ENCODE measurements at regions not wholly inside any gene's neighbourhood (a gene's known extent, or its start where the extent isn't known, plus 50 kb on each side); places are given as distances from the start of the nearest gene placed in this dataset.

DNA sequence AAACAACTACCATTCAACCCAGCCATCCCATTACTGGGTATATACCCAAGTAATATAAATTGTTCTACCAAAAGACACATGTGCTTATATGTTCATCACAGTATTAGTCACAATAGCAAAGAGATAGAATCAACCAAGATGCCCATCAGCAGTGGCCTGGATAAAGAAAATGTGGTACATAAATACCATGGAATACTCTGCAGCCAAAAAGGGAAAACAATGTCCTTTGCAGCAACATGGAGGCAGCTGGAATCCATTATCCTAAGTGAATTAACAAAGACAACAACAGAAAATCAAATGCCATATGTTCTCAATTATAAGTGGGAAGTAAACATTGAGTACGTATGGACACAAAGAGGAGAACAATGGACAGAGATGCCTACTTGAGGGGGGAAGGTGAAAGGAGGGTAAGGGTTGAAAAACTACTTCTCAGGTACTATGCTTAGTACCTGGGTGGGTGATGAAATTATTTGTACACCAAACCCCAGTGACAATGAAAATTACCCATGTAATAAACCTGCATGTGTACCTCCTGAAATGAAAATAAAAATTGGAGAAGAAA, 632.1 kb upstream of the AADAT start:
- no peak for DNase-seq (ENCODE audit: low read depth, low spot score)
- no peak for TF ChIP-seq ZNF274 (IDR thresholded peaks at IDR 0.05; ENCODE audit: low read depth, low read length)
- TF ChIP-seq YY1 (IDR thresholded peaks at IDR 0.05; ENCODE audit: insufficient read depth, insufficient read length) = no peak
- TF ChIP-seq SUZ12 (IDR thresholded peaks at IDR 0.05; ENCODE audit: extremely low read depth, insufficient read depth, insufficient read length) = no peak
- no peak overlapping the region for H3K9ac ChIP-seq (ENCODE audit: insufficient read length, low read depth)

DNA sequence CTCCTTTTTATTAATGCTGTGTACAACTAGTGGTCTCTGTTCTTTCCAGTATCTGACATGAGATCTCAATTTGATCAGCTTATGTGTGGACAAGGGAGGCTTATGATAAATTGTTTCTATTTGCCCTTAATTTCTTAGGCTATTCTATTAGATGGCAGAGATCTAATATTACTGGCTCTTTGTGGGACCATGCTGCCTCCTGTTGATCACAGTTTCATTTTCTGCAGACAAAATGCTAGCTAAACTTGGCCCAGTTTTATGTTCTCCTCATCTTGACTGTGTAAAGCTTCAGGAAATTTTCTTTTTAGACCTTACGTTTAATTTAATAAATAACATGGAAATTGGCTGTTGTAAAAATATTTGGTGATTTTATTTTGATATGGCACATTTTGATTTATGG, 627.1 kb upstream of the AADAT start:
- no peak for DNase-seq (ENCODE audit: low read depth, low spot score)
- H3K9me3 ChIP-seq (ENCODE audit: insufficient read depth, low read length) = no peaks in the 10 kb centered on the region
- no peaks in the 10 kb centered on the region for H3K4me1 ChIP-seq (ENCODE audit: insufficient read depth, insufficient read length)
- TF ChIP-seq SUZ12 (IDR thresholded peaks at IDR 0.05; ENCODE audit: extremely low read depth, insufficient read depth, insufficient read length) (no peak), YY1 (IDR thresholded peaks at IDR 0.05; ENCODE audit: insufficient read depth, insufficient read length) (no peak), ZNF274 (IDR thresholded peaks at IDR 0.05; ENCODE audit: low read depth, low read length) (no peak)
- H3K9ac ChIP-seq (ENCODE audit: insufficient read length, low read depth) = no peak overlapping the region
- no peak overlapping the region for H3K4me3 ChIP-seq (ENCODE audit: insufficient read length, low read depth)
- no peaks in the 10 kb centered on the region for H3K27me3 ChIP-seq (ENCODE audit: insufficient read depth, insufficient read length)
- no peaks in the 10 kb centered on the region for H3K36me3 ChIP-seq (ENCODE audit: insufficient read depth, insufficient read length, low read length)

More for the DNA sequence above, 632.1 kb upstream of the AADAT start:
- no peaks in the 10 kb centered on the region for H3K27me3 ChIP-seq (ENCODE audit: insufficient read depth, insufficient read length)
- no peak overlapping the region for H3K4me3 ChIP-seq (ENCODE audit: insufficient read length, low read depth)
- no peaks in the 10 kb centered on the region for H3K9me3 ChIP-seq (ENCODE audit: insufficient read depth, low read length)
- H3K4me1 ChIP-seq (ENCODE audit: insufficient read depth, insufficient read length) = no peaks in the 10 kb centered on the region
- H3K36me3 ChIP-seq (ENCODE audit: insufficient read depth, insufficient read length, low read length) = no peaks in the 10 kb centered on the region

DNA sequence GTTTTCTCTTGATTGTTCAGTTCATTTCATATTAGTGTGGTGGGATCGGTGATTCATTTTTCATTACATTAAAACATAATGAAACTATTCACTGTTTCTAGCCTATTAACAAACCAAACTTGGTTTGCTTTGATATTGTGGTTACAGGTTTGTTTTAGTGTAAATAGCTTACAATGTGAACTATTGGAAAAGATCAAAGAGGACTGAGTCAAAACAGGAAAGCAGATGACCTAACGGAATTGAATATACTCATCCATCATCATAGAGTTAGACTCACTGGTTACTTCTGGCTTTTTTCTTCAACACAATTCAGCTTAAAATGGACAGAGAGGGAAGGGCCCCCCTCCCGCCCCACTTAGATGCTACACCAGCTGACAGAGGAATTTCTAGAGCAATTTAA, 616.2 kb upstream of the AADAT start:
- no peaks in the 10 kb centered on the region for H3K27me3 ChIP-seq (ENCODE audit: insufficient read depth, insufficient read length)
- H3K36me3 ChIP-seq (ENCODE audit: insufficient read depth, insufficient read length, low read length) = no peaks in the 10 kb centered on the region
- TF ChIP-seq SUZ12 (IDR thresholded peaks at IDR 0.05; ENCODE audit: extremely low read depth, insufficient read depth, insufficient read length) (no peak), ZNF274 (IDR thresholded peaks at IDR 0.05; ENCODE audit: low read depth, low read length) (no peak)
- no peaks in the 10 kb centered on the region for H3K9me3 ChIP-seq (ENCODE audit: insufficient read depth, low read length)
- H3K4me1 ChIP-seq (ENCODE audit: insufficient read depth, insufficient read length) = no peaks in the 10 kb centered on the region
- H3K4me3 ChIP-seq (ENCODE audit: insufficient read length, low read depth) = no peak overlapping the region
- DNase-seq (ENCODE audit: low read depth, low spot score) = no peak
- no peak overlapping the region for H3K9ac ChIP-seq (ENCODE audit: insufficient read length, low read depth)

DNA sequence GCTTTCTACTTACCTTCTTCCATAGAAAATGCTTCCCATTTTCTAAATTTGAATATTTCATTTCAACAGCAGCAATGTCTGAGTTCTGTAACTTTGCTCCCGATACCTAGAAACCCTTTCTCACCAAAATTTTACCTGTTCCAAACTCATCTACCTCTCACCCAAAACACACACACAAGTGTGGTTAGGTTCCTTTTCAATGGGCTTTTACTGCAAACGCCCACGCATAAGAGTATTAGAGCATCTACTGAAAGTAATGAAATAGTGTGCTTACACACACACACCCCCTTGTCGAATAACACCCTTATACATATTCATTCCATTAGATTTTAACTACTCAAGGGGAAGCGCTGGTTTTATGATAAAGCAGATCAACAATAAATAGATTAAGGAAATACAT, 610.3 kb upstream of the AADAT start:
- H3K27me3 ChIP-seq (ENCODE audit: insufficient read depth, insufficient read length) = no peaks in the 10 kb centered on the region
- H3K9ac ChIP-seq (ENCODE audit: insufficient read length, low read depth) = no peak overlapping the region
- DNase-seq (ENCODE audit: low read depth, low spot score) = no peak
- no peak for TF ChIP-seq SUZ12 (IDR thresholded peaks at IDR 0.05; ENCODE audit: extremely low read depth, insufficient read depth, insufficient read length)
- no peak for TF ChIP-seq YY1 (IDR thresholded peaks at IDR 0.05; ENCODE audit: insufficient read depth, insufficient read length)
- no peak for TF ChIP-seq ZNF274 (IDR thresholded peaks at IDR 0.05; ENCODE audit: low read depth, low read length)
- no peaks in the 10 kb centered on the region for H3K9me3 ChIP-seq (ENCODE audit: insufficient read depth, low read length)
- H3K4me1 ChIP-seq (ENCODE audit: insufficient read depth, insufficient read length) = no peaks in the 10 kb centered on the region
- H3K4me3 ChIP-seq (ENCODE audit: insufficient read length, low read depth) = no peak overlapping the region
- no peaks in the 10 kb centered on the region for H3K36me3 ChIP-seq (ENCODE audit: insufficient read depth, insufficient read length, low read length)

DNA sequence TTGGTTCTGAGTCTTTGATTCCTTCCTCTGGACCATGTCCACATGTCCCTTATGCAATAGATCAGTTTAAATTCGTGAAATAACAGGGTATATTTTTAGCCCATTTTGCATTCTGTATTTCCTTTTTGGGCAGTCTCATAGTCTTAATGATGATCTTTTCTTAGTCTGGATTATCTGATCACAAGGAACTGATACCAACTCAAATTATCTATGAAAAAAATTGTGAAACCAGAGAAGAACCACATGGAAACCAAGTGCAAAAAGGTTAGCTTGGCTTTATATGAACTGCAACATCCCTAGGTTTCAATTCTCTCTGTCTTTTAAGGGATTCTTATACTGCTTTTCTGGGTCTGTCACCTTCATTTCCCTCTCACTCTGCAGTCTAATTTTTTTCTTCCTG, 608.6 kb upstream of the AADAT start:
- no peaks in the 10 kb centered on the region for H3K4me1 ChIP-seq (ENCODE audit: insufficient read depth, insufficient read length)
- H3K36me3 ChIP-seq (ENCODE audit: insufficient read depth, insufficient read length, low read length) = no peaks in the 10 kb centered on the region
- no peak for DNase-seq (ENCODE audit: low read depth, low spot score)
- TF ChIP-seq SUZ12 (IDR thresholded peaks at IDR 0.05; ENCODE audit: extremely low read depth, insufficient read depth, insufficient read length) (no peak), ZNF274 (IDR thresholded peaks at IDR 0.05; ENCODE audit: low read depth, low read length) (no peak), YY1 (IDR thresholded peaks at IDR 0.05; ENCODE audit: insufficient read depth, insufficient read length) (no peak)
- H3K27me3 ChIP-seq (ENCODE audit: insufficient read depth, insufficient read length) = no peaks in the 10 kb centered on the region
- no peak overlapping the region for H3K4me3 ChIP-seq (ENCODE audit: insufficient read length, low read depth)
- H3K9ac ChIP-seq (ENCODE audit: insufficient read length, low read depth) = no peak overlapping the region
- H3K9me3 ChIP-seq (ENCODE audit: insufficient read depth, low read length) = no peaks in the 10 kb centered on the region

DNA sequence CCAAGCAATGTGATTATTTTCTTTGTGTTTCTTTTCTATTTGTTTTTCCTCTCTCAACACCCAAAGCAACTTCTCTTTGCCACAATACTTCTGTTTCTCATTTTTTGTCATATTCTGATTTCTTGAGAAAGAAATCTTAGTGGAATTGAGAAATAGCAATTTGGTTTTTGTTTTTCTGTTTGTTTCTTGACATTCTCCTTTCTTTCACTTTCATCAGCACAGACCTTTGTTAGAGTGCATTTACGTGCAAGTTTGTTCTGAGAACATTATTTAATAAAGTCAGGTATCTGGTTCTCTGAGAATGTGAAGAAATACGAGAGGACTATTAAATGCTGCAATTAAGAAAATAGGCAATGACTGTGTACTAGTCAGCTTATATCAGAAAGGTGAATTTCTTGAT, 608.1 kb upstream of the AADAT start:
- no peak overlapping the region for H3K4me3 ChIP-seq (ENCODE audit: insufficient read length, low read depth)
- no peaks in the 10 kb centered on the region for H3K9me3 ChIP-seq (ENCODE audit: insufficient read depth, low read length)
- H3K27me3 ChIP-seq (ENCODE audit: insufficient read depth, insufficient read length) = no peaks in the 10 kb centered on the region
- TF ChIP-seq SUZ12 (IDR thresholded peaks at IDR 0.05; ENCODE audit: extremely low read depth, insufficient read depth, insufficient read length) (no peak), ZNF274 (IDR thresholded peaks at IDR 0.05; ENCODE audit: low read depth, low read length) (no peak), YY1 (IDR thresholded peaks at IDR 0.05; ENCODE audit: insufficient read depth, insufficient read length) (no peak)
- H3K9ac ChIP-seq (ENCODE audit: insufficient read length, low read depth) = no peak overlapping the region
- no peaks in the 10 kb centered on the region for H3K36me3 ChIP-seq (ENCODE audit: insufficient read depth, insufficient read length, low read length)
- DNase-seq (ENCODE audit: low read depth, low spot score) = no peak
- no peaks in the 10 kb centered on the region for H3K4me1 ChIP-seq (ENCODE audit: insufficient read depth, insufficient read length)

DNA sequence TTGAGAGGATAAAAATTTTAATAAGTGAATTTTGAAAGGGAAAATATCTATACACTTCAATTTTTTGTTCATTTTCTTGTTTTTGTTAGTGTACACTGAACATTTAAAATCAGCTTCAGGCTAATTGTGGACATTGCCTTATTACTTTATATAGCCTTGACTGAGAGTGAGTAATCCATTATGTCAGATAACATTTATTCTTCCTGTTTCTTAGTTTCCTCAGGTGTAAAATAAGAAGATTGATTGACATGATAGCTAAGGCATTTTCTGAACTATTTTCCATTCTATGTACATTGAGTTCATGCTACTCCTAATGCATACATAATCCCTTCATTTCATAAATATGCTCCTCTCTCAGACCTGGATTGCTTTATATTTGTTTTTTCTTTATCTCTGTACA, 607.3 kb upstream of the AADAT start:
- Histone ChIP-seq H3K27me3 (ENCODE audit: insufficient read depth, insufficient read length) (no peaks in the 10 kb centered on the region), H3K9me3 (ENCODE audit: insufficient read depth, low read length) (no peaks in the 10 kb centered on the region), H3K9ac (ENCODE audit: insufficient read length, low read depth) (no peak overlapping the region), H3K4me3 (ENCODE audit: insufficient read length, low read depth) (no peak overlapping the region), H3K36me3 (ENCODE audit: insufficient read depth, insufficient read length, low read length) (no peaks in the 10 kb centered on the region), H3K4me1 (ENCODE audit: insufficient read depth, insufficient read length) (no peaks in the 10 kb centered on the region)
- no peak for DNase-seq (ENCODE audit: low read depth, low spot score)
- TF ChIP-seq YY1 (IDR thresholded peaks at IDR 0.05; ENCODE audit: insufficient read depth, insufficient read length) = no peak
- no peak for TF ChIP-seq ZNF274 (IDR thresholded peaks at IDR 0.05; ENCODE audit: low read depth, low read length)
- TF ChIP-seq SUZ12 (IDR thresholded peaks at IDR 0.05; ENCODE audit: extremely low read depth, insufficient read depth, insufficient read length) = no peak

Data from NT2/D1 (cell line).